Stimulated activated CD4-positive, alpha-beta T cell treated with anti-CD3 and anti-CD28 coated beads, Interleukin-2, amount 100 ng/mL, for 48 hours (primary cell): ENCODE measurements at regions not wholly inside any gene's neighbourhood (a gene's known extent, or its start where the extent isn't known, plus 50 kb on each side); places are given as distances from the start of the nearest gene placed in this dataset.

ENCODE experiments used
- DNase-seq, 2 donors: peaks; one replicate each; pipeline ENCODE4 v3.0.0-alpha.2; 2020

DNA sequence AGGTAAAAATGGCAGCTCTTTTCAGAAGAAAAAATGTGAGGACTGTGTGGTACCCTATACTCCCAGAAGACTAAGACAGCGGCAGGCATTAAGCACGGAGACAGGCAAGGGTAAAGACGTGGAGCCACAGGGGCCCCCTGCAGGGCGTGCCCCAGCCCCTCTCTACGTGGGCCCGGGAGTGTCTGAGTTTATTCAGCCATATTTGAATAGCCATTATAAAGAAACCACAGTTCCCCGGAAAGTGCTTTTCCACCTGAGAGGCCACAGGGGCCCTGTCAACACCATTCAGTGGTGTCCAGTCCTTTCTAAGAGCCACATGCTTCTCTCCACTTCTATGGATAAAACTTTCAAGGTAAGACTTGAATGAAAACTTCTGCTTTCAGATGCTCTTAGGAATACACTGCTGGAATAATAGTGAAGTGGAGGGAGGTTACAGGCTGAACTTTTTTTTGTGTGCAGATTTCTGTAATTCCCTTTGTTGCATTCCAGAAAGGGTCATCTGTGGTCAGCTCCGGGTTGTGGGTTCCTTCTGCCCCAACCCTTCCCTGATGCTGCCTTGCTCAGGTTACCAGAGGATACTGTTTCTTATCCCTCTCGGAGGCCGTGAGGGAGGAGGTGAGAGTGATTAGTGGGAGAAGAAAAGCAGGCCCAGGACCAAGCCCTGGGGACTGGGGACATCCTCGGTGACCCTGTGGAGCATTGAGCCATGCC, 58.4 kb downstream of the SLC25A47 start:
- DNase-seq, result no peak

DNA sequence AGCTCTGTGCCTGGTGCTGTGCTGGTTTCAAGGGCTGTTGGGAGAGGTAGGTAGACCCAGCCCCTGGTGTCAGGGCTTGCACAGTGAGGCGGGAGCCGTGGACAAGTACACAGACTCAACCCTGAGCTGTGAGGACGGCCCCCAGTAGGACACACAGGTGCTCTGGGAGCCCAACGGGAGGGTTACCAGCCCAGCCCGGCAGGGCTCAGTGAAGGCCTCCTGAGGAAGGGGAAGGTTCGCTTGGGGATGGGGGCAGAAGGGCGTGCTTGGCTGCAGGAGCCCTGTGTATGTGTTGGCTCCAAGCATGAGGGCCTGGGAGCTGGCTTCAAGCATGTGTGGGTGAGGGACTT, 58.9 kb downstream of the SLC25A47 start:
- no peak for DNase-seq

DNA sequence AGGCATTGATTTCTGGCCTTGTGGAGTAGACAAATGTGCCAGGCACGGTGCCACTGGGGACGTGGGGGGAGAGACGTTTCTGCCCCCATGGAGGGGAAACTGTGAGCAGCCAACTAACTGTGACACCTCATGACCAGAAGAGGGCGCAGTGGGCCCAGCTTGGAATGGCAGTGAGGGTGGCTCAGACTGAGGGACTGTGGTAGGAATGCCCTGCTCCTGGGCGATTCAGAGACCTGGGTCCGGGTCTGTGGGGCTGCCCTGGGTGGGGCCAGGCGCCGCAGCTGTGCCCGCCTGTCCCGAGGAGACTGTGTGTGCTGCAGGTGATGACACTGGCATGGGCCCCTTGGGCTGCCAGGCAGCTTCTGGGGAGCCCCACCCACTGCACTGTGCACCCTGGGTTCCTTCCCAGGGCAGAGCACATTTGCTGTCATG, 60.6 kb downstream of the SLC25A47 start:
- peak; percentile 57 to 64 for DNase-seq

DNA sequence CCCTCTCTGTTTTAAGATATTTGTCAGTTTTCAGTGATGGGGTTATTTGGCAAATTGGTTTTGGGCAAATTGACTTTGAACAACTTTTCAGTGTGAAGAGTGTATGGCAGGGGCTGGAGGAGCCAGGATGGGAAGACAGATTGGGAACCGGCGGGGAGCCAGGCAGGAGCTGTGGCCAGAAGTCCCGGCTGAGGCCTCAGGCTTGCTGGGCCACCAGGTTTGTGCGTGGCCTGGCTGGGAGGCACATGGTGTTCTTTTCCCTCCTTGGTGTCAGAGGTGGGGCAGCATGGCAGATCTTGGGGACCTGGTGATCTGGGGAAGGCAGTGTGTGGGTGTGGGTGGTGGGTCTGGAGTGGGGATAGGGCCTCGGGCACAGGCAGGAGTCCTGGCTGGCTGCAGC, 61.1 kb downstream of the SLC25A47 start:
- DNase-seq, result no peak

DNA sequence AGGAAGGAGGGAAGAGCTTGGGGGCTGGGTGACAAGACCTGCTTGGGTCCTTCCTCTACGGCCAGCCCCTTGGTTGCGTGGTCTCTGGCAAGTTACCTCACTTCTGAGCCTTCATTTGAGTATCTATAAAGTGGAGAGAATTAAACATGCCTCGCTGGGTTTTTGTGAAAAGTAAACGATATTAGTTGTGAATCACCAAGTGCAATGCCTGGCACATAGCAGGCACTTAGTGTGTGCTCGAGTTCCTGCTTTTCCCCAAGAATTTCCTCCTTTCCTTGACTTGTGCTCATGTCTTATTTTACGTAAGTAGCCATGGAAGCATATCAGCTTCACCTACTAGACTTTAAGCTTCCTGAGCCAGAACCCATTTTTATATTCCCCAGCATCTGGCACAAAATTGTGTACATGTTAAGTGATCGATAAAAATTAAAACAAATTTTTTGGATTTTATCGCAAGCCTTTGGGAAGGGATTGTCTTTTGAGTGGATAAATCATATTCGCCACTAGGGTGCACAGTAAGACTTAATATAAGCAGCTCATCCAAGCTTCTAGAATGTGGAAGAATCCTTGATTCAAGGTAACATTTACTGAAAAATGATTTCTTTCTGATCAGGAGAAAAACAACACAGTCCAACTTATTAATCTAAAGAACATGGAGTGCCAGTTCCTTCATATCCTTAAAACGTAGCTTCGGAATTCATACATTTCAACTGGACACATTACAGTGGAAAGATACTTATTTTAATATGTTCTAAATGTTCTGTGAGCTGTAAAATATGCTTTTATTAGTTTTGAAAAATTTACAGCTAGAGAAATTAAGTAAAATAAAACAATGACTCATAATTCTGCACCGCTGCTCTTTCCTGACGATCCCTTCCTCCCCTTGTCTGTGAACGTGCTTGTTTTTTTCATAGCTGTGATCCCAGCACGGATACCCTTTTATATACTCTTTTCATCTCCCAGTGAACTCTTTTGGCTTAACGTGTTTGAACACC, 62.0 kb downstream of the SLC25A47 start:
- no peak for DNase-seq

DNA sequence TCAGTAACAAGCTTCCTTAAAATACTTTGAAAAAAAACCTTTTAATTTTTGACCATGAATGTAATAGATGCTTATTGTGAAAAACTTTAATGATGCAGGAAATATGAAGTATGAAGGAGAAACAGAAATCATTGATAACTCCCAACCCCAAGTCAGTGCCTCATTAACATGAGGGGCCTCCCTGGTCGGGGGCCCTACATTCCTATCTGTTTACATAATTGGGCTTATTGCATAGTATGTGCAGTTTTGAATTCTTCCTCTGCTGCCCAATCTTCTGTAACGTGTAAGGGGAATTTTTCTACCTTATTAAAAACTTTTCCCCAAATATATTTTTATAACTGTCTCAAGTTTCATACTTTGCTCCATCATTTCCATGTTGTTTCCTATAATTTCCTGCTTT, 63.0 kb downstream of the SLC25A47 start:
- no peak for DNase-seq

DNA sequence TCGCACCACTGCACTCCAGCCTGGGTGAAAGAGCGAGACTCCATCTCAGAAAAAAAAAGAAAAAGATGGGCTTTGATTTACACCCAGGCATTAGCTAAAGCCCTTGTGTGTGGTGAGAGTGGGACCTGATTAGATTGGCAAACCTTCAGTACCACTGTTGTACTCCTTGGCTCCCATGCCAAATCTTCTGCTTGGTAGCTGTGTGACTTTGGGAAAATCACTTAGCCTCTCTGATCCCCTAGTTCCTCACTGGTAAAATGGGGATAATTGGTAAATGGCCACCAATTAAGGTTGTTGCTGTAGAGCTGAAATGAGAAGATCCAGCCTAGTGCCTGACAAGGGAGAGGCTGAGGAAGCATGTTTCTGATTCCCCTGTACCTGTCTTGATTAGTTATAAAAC, 63.7 kb downstream of the SLC25A47 start:
- no peak for DNase-seq

DNA sequence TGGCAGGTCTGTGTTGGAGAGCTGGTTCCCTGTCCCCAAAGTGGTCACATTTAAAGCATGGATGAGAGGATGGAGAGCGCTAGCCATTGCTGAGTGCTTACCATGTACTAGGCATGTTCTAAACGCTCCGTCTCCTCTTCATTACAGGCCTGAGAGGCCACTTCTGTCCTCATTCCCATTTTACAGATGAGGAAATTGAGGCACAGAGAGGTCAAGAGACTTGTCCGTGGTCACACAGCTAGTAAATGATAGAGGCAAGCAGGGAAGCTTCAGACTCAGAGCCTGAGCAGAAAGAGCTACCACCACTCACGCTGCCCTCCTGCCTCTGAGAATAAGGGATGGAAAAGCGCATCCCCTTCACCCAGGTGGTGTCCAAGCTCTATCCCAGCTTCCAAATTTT, 64.3 kb downstream of the SLC25A47 start:
- no peak for DNase-seq

DNA sequence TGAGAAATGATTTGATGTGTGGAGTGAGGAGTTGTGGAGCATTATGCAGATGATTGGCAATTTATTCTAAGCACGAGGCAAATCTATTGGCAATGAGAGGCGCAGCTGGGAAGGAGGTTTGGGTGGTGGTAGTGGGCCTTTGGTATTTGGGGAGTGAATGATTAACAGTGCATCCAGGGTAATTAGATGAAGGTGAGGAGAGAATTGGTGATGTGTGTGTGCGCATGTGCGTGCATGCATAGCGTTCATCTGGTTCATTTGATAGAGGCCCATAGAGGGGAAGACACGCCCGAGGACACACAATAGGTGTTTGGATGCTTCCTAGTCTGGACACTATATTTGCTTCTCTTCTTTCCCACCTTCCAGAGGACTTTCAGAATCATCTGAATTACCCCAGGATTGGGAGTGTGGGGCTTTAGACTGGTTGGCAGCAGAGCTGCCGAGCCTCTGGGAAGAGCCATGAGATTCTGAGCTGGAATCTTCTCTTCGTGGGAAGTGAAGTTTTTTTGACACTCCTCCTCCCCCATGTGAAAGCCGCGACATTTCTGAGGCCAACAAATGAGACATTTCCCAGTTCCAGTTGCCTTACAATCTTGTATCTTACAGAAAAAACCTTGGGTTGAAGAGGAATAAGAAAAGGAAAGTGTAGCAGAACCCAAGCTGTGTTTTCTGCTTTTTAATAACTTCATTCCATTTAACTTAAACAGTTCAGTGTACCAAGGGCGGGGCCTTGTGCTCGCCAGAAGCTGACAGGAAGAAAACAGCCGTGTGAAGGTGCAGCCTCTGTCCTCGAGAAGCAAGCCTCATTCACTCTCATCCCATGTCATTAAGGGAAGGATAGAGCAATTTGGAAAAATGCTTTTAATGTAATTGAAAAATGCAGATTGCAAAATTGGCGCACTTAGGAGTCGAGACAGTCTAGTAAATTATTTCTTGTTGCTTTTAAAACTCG, 65.2 kb downstream of the SLC25A47 start:
- DNase-seq, result no peak

DNA sequence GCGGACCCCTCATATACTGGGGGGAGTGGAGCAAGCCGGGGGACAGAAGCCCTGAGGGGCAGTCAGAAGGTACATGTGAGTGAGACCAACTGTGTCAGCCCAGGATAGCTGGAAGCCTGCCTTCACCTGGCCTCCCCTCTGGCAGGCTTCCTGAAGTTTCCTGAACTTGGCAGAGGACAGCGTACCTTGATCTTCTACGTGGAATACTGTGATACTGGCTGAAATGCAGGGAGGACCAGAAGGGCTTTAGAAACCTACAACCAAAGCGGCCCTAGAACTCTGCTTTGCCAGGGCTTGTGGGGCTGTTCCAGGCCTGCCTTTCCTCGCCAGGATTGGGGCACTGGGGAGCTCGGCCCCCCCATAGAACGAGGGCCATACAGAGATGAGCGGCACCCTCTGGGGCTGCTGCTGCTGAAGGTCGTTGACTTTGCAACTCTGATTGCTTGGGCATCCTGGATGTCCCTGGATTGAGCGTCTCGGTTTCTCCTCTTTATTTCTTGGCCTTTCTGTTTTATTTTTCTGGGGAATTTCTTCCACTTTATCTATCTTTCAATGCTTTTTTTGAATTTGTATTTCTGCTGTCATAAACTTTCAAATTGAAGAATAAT, 66.5 kb downstream of the SLC25A47 start:
- no peak for DNase-seq

DNA sequence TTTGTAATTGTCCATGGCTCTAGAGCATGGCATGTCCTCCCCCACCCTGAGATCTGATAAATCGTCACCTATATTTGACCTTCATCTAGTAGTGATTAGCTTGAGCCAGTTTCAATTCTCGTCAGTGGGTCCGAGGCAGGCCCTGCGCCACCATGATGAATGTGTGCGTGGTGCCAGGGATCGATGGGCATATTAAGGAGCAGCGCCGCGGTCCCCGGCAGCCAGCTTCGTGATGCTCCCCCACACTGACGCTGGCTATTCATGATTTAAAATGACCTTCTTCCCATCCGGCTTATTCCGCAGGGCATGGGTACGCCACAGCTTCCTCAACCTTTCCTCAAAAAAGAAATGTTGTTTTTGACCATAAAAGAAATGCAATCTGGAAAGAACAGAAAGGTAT, 68.0 kb downstream of the SLC25A47 start:
- DNase-seq, result no peak

DNA sequence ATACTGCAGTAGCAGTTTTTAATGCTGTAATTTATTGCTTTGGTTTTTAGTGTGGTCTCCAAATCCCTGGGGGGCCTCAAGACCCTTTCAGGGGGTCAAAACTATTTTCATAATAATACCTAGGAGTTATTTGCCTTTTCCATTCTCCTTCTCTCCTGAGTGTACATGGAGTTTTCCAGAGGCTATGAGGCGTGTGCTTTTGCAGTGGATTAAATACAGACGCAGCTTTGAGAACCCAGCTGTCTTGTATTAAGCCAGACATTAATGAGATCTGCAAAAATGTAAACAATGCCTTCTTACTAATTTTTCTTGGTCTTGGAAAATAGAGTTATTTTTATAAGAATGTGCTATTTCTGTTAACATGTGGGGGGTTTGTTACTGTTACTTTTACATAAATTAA, 68.6 kb downstream of the SLC25A47 start:
- no peak for DNase-seq

DNA sequence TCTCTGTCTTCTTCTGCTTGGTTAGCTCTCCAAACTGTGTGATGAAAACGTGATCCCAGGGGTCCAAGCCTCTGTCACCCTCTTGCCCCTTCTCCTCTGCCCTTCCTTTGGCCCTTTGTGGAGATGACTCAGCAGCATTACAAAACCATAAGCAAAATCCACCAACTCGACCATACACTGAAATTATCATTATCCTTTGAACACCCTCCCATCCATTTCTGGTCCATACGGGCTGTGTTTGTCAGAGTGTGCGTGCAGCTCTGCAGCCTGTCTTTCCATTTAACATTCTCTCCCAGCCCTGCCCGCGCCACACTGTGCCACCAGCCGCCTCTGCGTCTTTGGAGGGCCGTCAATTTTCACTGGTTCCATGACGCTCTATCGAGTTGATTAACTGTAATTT, 69.2 kb downstream of the SLC25A47 start:
- DNase-seq, result no peak

DNA sequence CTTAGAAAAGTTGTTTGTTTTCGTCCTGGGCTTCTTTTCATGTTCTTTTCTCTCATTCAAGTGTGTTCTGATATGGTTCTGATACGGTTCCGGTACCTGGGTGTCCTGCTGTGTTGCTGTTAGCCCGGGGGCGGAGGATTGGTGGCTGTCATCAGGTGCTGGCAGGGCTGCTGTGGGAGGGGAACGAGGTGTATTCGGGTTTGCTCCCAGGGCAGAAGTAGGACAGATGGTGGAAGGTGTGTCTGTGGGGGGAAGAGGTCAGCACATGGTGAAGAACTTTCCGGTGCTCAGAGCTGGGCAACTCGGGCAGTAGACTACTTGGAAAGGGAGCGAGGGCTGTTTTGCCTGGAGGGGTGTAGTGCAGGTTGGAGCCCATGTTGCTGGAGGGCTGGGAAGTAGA, 70.2 kb downstream of the SLC25A47 start:
- DNase-seq, result no peak

DNA sequence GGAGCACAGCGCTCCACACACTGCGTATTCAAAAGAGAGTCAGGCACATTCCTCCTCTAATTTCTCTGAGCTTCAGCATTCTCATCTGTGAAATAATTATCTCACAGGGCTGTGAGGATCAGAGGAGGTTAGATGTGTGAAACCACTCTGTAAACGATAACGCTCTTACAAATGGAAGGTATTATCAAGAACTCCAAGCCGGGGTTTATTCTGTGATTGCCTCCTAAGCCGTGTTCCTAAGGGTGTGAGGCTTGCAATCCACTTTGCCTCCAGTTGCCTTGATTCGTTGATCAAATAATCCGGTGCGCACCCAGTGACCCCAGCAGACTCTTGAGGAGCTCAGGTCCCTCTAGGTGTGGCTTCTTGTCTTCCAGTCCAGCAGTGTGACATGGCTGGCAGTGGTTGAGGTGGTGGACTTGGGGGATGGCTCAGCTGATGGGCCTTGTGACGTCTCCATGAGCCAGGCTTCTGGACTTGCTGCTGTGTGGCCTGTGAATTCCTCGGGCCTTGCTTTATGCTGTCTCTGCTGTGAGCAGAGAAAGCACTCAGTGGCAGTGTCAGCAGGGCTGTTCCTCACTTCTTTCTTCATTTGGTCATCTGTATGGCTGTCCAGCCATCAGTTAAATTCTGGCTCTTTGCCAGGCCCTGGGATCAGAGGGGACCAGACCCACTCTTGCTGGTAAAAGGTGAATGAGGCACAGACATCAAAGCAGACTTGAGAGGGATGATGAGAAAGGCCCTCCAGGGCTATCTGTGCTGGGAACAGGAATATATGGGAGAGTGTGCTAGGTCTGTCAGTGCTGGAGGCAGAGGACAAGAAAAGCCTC, 71.0 kb downstream of the SLC25A47 start:
- no peak for DNase-seq

DNA sequence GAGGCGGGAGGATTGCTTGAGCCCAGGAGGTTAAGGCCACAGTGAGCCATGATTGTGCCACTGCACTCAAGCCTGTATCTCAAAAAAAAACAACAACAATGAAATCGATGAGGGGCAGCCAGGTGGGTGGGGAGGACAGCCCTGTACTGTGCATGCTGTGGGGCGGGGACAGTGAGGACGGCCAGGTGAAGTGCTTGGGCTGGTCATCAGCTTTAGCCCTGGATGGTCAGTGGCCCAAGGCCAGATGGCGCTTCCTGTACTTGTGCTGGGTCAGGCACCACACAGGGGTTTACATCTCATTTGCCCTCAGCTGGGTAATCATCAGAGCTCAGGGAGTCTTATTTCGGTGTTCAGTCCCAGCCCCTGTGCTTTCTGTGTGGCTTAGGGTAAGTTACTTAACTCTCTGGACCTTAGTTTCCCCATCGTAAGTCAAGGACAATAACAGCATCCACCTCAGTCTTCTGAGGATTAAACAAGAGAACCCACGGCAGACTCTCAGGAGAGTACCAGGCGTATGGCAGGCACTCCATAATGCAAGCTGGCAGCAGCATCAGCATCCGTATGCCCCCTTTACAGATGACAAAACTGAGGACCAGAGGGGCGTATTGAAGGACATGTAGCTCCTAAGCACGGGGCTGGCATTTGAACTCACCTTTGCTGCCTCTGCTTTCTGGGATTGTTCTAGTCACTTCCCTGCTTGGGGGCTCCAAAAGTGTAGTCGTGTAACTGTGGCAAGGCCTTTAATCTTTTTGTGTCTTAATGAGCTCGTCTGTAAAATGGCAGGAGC, 71.9 kb downstream of the SLC25A47 start:
- no peak for DNase-seq

DNA sequence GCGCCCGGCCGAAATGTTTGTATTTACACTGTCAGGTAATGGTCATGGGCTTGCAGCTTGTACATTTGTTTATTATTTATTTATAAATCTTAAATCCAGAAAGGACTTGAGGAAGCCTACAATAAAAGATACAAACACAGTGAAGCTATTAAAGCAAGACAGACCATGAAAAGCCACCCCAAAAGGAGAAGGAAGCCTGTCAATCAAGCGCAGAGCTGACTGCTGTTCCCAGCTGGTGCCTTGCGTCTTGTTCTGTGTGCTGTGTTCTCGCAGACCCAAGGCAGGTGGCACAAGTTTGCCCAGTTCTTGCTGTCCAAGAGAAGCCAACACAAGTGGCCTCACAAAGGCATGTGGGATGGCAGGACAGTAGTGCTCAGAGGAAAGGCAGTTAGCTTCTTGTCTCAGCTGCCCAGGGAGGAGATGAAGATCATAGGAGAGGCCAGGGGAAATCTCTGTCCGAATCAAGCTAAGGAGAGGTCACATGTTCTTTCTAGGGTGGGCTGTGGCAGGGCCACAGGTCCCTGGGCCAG, 73.2 kb downstream of the SLC25A47 start:
- no peak for DNase-seq

DNA sequence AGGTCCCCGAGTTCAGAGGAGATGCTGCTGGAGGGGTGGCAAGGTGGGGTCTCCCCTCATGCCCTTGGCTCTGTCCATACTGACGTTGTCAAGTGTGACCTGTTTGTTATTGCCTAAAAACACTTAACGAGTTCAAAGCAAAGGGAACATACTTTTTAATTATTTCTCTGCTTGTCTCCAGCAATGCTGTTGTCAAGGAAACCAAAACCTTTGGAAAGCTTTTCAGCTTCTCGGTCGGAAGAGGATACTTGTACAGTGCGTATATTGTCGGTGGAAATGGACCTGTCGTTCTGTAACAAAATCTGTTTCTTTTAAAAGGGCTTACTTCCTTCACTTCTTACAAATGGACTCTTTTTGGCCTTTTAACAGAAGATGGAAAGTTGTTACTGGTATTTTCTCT, 73.9 kb downstream of the SLC25A47 start:
- DNase-seq, result no peak

DNA sequence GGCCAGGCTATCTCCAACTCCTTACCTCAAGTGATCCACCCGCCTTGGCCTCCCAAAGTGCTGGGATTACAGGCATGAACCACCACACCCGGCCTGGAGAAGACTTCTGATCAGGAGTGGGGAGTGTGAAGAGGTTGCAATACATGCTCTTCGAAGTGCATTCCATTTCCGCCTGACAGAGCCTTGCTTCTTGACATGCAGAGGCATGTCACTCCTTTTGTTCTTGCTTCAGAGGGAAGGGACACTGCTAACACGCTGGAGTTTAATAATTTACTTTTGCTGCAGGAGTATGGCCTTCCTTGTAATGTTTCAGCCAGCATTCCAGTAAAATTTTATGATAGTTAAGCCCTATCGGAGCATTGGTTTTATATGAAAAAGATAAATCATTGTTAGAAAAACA, 74.9 kb downstream of the SLC25A47 start:
- DNase-seq, result no peak

DNA sequence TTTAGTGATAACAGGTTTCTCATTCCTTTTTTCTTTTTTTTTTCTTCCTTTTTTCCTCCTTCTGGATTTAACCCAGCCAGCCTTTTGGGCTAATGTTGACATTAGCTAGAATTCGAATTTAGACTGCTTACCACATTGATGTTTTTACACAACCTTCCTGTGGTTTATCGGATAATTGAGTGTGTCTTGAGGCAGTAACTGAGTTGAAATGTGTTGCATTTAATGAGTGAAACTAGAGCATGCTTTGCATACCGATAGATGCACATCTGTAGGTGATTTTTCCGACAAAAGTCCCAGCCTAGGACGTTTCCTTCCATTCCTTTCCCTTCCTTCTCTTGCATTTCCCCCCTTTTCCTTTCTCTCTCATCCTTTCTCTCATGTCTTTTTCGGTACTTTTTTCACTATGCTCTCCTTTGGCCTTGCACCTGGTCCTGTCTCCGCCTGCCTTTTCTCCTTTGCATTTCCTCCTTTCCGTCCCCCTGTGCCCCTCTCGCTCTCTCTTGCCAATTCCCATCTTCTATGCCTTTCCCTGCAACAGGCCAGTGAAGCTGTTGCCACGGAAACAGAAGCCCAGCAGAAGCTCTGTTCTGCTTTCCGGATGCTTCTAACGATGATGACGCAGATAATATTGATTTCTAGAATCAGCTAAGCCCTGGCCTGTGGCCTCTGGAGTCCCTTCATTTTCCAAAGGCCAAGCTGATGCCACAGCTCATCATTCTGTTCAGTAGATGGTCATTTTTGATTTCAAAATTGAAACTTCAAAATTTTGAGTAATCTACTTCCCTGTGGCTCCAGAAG, 76.1 kb downstream of the SLC25A47 start:
- DNase-seq, result no peak
